HepG2 (cell line): ENCODE measurements at regions not wholly inside any gene's neighbourhood (a gene's known extent, or its start where the extent isn't known, plus 50 kb on each side); places are given as distances from the start of the nearest gene placed in this dataset.

Experiments used
- ATAC-seq: fragments of 200-7000 bp; cut with Tn5 transposase; 3 replicates; pipeline ENCODE4 v1.9.1; 2020; ENCODE audit warnings: mild to moderate bottlenecking, moderate library complexity
- BruUV-seq: library from RNA; stranded (reverse); fragments of 400-500 nt; replicated peaks from 2 replicates; lab custom pipeline; 2021; lab: Mats Ljungman, UMichigan
- CTCF ChIA-PET: fragments of 300-600 bp; formaldehyde crosslinking; extraction: SDS; loops from one replicate; lab custom pipeline; 2021; ENCODE audit warnings: low total read pairs, inconsistent platforms, low intra/inter-chr PET ratio; lab: Yijun Ruan, JAX
- POLR2A ChIA-PET: fragments of 350-600 bp; sonication (Branson Sonifier 250); formaldehyde crosslinking; loops from one replicate; lab custom pipeline; 2020; ENCODE audit warnings: antibody characterized with exemption, inconsistent platforms; lab: Yijun Ruan, JAX
- DNase-seq: peaks from one replicate; pipeline ENCODE4 v3.0.0-alpha.2; 2015; ENCODE audit warnings: low spot score
- FAIRE-seq: peaks from 3 replicates; lab custom pipeline; 2011; peaks lifted over from hg19 to GRCh38; lab: Jason Lieb, UNC
- H2AFZ ChIP-seq: one replicate; pipeline ENCODE4 v1.6.1; 2011; ENCODE audit warnings: low read length, inconsistent platforms
- H3K27ac ChIP-seq: fragments of 300-600 bp; 3 replicates; pipeline ENCODE4 v1.8.0; 2011; ENCODE audit warnings: mixed run types, mild to moderate bottlenecking, mixed read lengths, low read length, inconsistent platforms; ENCODE audit not compliant: insufficient read depth; ENCODE audit errors: extremely low read length
- H3K27me3 ChIP-seq, 2 experiments: fragments of 200-600 bp in 1 of 2; 2 replicates in 1 of 2; 3 replicates in 1 of 2; pipeline versions ENCODE4 v1.6.0 to v1.8.0; 2011; ENCODE audit warnings: low read length in 2 of 2, mild to moderate bottlenecking in 2 of 2, moderate library complexity in 2 of 2, inconsistent platforms in 1 of 2; ENCODE audit not compliant: insufficient read depth in 2 of 2, control insufficient read depth in 1 of 2
- H3K36me3 ChIP-seq, 2 experiments: fragments of 200-600 bp in 1 of 2; replicated peaks in 1 of 2; 2 replicates in 1 of 2; 3 replicates in 1 of 2; pipeline versions ENCODE4 v1.5.1 to v1.8.0; 2011; ENCODE audit warnings: low read length in 2 of 2, inconsistent platforms in 1 of 2; ENCODE audit not compliant: insufficient read depth in 2 of 2, control insufficient read depth in 1 of 2
- H3K4me1 ChIP-seq: 2 replicates; pipeline ENCODE4 v1.5.1; 2012; ENCODE audit warnings: low read length, inconsistent platforms; ENCODE audit not compliant: insufficient read depth
- H3K4me2 ChIP-seq: 2 replicates; pipeline ENCODE4 v1.6.0; 2011; ENCODE audit warnings: low read depth, low read length, inconsistent platforms
- H3K4me3 ChIP-seq, 3 experiments: fragments of 200-600 bp in 1 of 3; sonication (generic), shearing (Covaris generic) in 1 of 3; replicated peaks in 1 of 3; 2 replicates each; pipeline ENCODE4 v1.5.1; 2011 to 2016; ENCODE audit warnings: low read length in 3 of 3, inconsistent platforms in 2 of 3, low read depth in 2 of 3, mild to moderate bottlenecking in 2 of 3, control low read depth in 1 of 3, mixed read lengths in 1 of 3; ENCODE audit not compliant: insufficient read depth in 1 of 3
- H3K79me2 ChIP-seq: one replicate; pipeline ENCODE4 v1.6.1; 2011; ENCODE audit warnings: low read length, inconsistent platforms; ENCODE audit not compliant: insufficient read depth
- H3K9ac ChIP-seq: 2 replicates; pipeline ENCODE4 v1.6.0; 2011; ENCODE audit warnings: mild to moderate bottlenecking, low read depth, low read length, inconsistent platforms; ENCODE audit not compliant: insufficient read depth
- H3K9me3 ChIP-seq: 2 replicates; pipeline ENCODE4 v1.5.1; 2012; ENCODE audit warnings: mild to moderate bottlenecking, low read length
- H4K20me1 ChIP-seq: 2 replicates; pipeline ENCODE4 v1.6.0; 2011; ENCODE audit warnings: inconsistent platforms, mild to moderate bottlenecking, low read length, moderate library complexity; ENCODE audit not compliant: insufficient read depth
- HNRNPK ChIP-seq: fragments of 200-400 bp; formaldehyde crosslinking; IDR thresholded peaks from 2 replicates; pipeline ENCODE4 v1.6.1; 2018; ENCODE audit warnings: low read length, low read depth, moderate library complexity, mild to moderate bottlenecking; ENCODE audit not compliant: poor library complexity, severe bottlenecking
- KAT7 ChIP-seq: IDR thresholded peaks from 2 replicates; pipeline ENCODE4 v1.6.1; 2018; ENCODE audit warnings: borderline replicate concordance, missing compliant biosample characterization
- PAWR ChIP-seq: sonication (generic); formaldehyde crosslinking; IDR thresholded peaks from 2 replicates; pipeline ENCODE4 v1.4.0; 2020; ENCODE audit warnings: missing genetic modification reagents, mild to moderate bottlenecking, borderline replicate concordance
- U2AF1 ChIP-seq: fragments of 200-400 bp; formaldehyde crosslinking; optimal IDR thresholded peaks from 2 replicates; pipeline ENCODE3; 2017; ENCODE audit warnings: mild to moderate bottlenecking, low read depth, low read length
- ZEB1 ChIP-seq: IDR thresholded peaks from 2 replicates; pipeline ENCODE4 v1.6.1; 2012; ENCODE audit warnings: mild to moderate bottlenecking, low read depth, inconsistent platforms; ENCODE audit not compliant: insufficient replicate concordance
- ZFP36 ChIP-seq: fragments of 150-350 bp; IDR thresholded peaks from 2 replicates; pipeline ENCODE4 v1.6.1; 2018; ENCODE audit warnings: borderline replicate concordance, low read length, low read depth; ENCODE audit not compliant: partially characterized antibody
- ZMYM4 ChIP-seq: sonication (generic); formaldehyde crosslinking; IDR thresholded peaks from 2 replicates; pipeline ENCODE4 v1.8.1; 2023; ENCODE audit warnings: mild to moderate bottlenecking, missing genetic modification reagents
- ZNF562 ChIP-seq: sonication (generic); formaldehyde crosslinking; IDR thresholded peaks from 2 replicates; pipeline ENCODE4 v1.8.0; 2022; ENCODE audit warnings: missing genetic modification reagents, borderline replicate concordance
- WGBS: methylation state at CpG from one replicate; pipeline ENCODE4 v1.1.6; 2017; ENCODE audit warnings: low lambda C conversion rate; 5-methylcytosine and 5-hydroxymethylcytosine counted together
- in situ Hi-C: cut with HindIII; loops from 2 replicates; pipeline ENCODE4 v1.10.0; 2017; ENCODE audit warnings: low pct_unique_long_range_greater_than_20kb; ENCODE audit not compliant: extremely low pct_ligation_motif_present
- intact Hi-C: fragments of 100-400 bp; cut with micrococcal nuclease; formaldehyde crosslinking; loops from one replicate; pipeline ENCODE4 v1.10.0; 2022; ENCODE audit not compliant: unreplicated experiment
- TF ChIP-seq, protein P1 (sequence below): sonication (generic); formaldehyde crosslinking; IDR thresholded peaks from 2 replicates; pipeline ENCODE4 v1.4.0; 2020; ENCODE audit warnings: missing genetic modification reagents, low read depth, mild to moderate bottlenecking, borderline replicate concordance
- TF ChIP-seq, protein P2 (sequence below): sonication (generic); formaldehyde crosslinking; IDR thresholded peaks from 2 replicates; pipeline ENCODE4 v1.4.0; 2020; ENCODE audit warnings: low read depth, missing genetic modification reagents
- TF ChIP-seq, protein P3 (sequence below): sonication (generic); formaldehyde crosslinking; IDR thresholded peaks from 2 replicates; pipeline ENCODE4 v1.4.0; 2020; ENCODE audit warnings: missing genetic modification reagents, borderline replicate concordance
- TF ChIP-seq, protein P4 (sequence below): sonication (generic); formaldehyde crosslinking; IDR thresholded peaks from 2 replicates; pipeline ENCODE4 v1.8.1; 2023; ENCODE audit warnings: mild to moderate bottlenecking, missing genetic modification reagents

DNA sequence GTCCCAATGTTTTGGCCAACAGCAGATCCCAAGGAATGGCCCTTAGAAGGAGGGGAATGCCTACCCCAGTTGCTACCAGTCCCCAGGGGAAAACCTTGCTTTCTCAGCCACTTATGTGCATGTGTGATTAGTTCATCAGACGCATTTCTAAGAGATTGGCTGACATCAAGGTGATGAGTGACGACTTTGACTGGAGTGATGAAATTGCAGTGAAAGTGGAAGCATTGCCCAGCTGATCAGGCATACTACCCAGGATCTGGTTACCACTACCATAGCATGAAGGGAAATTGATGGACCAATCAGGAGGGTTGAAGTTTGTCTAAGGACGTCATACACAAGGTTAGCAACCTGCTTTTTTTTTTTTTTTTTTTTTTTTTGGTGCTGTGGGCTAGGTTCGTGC, 90.3 kb upstream of the ELMO1 start (continued):
- TF ChIP-seq, protein P1, sequence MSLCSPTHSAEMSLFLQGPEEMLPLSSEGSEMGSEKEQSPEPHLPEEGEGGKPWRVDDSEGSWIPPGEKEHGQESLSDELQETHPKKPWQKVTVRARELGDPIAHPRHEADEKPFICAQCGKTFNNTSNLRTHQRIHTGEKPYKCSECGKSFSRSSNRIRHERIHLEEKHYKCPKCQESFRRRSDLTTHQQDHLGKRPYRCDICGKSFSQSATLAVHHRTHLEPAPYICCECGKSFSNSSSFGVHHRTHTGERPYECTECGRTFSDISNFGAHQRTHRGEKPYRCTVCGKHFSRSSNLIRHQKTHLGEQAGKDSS (CRISPR knock-in tag) = no peak
- no peak for TF ChIP-seq HNRNPK
- TF ChIP-seq, all 625 proteins: peak for 0

DNA sequence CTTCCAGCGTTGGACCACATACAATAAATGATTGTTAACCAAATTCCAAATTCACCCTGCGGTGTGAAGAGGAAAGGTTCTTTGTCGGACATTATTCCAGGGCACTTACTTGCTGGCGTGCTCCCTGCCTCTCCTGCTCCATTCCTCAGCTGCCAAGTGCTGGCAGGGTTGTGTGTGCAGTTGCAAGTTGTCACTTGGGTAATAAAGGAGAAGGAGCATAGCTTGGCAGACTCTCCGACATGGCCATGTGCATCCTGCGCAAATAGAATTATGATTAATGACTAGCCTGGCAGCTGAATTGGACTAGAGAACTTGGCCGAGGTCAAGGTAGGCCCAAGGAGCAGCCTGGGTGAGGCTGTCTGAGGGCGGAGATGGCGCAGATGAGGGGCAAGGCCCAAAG, 92.3 kb upstream of the ELMO1 start:
- no TSS peak for BruUV-seq
- no peak for FAIRE-seq

More for the DNA sequence above, 92.3 kb upstream of the ELMO1 start:
- Histone ChIP-seq H3K9me3 (no peaks in the 10 kb centered on the region), H3K27ac (no peak overlapping the region), H3K4me1 (no peaks in the 10 kb centered on the region), H3K4me2 (no peak overlapping the region), H3K79me2 (no peaks in the 10 kb centered on the region), H3K9ac (no peak overlapping the region), H3K27me3 (no peaks in the 10 kb centered on the region), H4K20me1 (no peaks in the 10 kb centered on the region), H3K36me3 (no peaks in the 10 kb centered on the region), H2AFZ (no peak overlapping the region), H3K4me3 (no peak overlapping the region)
- POLR2A ChIA-PET = no interaction called here
- intact Hi-C loops (no loop called here), in situ Hi-C loops (no loop called here)
- CTCF ChIA-PET = no interaction called here
- TF ChIP-seq KAT7 = no peak
- TF ChIP-seq, protein P2, sequence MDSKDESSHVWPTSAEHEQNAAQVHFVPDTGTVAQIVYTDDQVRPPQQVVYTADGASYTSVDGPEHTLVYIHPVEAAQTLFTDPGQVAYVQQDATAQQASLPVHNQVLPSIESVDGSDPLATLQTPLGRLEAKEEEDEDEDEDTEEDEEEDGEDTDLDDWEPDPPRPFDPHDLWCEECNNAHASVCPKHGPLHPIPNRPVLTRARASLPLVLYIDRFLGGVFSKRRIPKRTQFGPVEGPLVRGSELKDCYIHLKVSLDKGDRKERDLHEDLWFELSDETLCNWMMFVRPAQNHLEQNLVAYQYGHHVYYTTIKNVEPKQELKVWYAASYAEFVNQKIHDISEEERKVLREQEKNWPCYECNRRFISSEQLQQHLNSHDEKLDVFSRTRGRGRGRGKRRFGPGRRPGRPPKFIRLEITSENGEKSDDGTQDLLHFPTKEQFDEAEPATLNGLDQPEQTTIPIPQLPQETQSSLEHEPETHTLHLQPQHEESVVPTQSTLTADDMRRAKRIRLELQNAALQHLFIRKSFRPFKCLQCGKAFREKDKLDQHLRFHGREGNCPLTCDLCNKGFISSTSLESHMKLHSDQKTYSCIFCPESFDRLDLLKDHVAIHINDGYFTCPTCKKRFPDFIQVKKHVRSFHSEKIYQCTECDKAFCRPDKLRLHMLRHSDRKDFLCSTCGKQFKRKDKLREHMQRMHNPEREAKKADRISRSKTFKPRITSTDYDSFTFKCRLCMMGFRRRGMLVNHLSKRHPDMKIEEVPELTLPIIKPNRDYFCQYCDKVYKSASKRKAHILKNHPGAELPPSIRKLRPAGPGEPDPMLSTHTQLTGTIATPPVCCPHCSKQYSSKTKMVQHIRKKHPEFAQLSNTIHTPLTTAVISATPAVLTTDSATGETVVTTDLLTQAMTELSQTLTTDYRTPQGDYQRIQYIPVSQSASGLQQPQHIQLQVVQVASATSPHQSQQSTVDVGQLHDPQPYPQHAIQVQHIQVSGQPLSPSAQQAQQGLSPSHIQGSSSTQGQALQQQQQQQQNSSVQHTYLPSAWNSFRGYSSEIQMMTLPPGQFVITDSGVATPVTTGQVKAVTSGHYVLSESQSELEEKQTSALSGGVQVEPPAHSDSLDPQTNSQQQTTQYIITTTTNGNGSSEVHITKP (CRISPR knock-in tag) = no peak
- no peak for TF ChIP-seq ZEB1
- TF ChIP-seq U2AF1 = no peak
- TF ChIP-seq ZNF562 (CRISPR knock-in tag) = no peak
- TF ChIP-seq, protein P3, sequence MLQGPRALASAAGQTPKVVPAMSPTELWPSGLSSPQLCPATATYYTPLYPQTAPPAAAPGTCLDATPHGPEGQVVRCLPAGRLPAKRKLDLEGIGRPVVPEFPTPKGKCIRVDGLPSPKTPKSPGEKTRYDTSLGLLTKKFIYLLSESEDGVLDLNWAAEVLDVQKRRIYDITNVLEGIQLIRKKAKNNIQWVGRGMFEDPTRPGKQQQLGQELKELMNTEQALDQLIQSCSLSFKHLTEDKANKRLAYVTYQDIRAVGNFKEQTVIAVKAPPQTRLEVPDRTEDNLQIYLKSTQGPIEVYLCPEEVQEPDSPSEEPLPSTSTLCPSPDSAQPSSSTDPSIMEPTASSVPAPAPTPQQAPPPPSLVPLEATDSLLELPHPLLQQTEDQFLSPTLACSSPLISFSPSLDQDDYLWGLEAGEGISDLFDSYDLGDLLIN (CRISPR knock-in tag) = no peak
- no peak for TF ChIP-seq PAWR (CRISPR knock-in tag)
- TF ChIP-seq ZFP36 = no peak
- no peak for TF ChIP-seq ZMYM4 (CRISPR knock-in tag)
- TF ChIP-seq, protein P4, sequence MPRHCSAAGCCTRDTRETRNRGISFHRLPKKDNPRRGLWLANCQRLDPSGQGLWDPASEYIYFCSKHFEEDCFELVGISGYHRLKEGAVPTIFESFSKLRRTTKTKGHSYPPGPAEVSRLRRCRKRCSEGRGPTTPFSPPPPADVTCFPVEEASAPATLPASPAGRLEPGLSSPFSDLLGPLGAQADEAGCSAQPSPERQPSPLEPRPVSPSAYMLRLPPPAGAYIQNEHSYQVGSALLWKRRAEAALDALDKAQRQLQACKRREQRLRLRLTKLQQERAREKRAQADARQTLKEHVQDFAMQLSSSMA (CRISPR knock-in tag) = no peak
- no peak for DNase-seq
- no peak for ATAC-seq
- 26% methylated on average over 9 of the region's 9 CpGs for WGBS
